NB4 (cell line): ENCODE measurements at regions not wholly inside any gene's neighbourhood (a gene's known extent, or its start where the extent isn't known, plus 50 kb on each side); places are given as distances from the start of the nearest gene placed in this dataset.

Experiments
- DNase-seq: peaks from one replicate; pipeline ENCODE4 v3.0.0; 2010; ENCODE audit warnings: low read depth
- H3K4me3 ChIP-seq: one replicate; pipeline ENCODE4 v1.5.1; 2011; ENCODE audit warnings: mild to moderate bottlenecking, low read depth, low read length, moderate library complexity
- CTCF ChIP-seq: IDR thresholded peaks from one replicate; pipeline ENCODE4 v1.5.1; 2012; ENCODE audit warnings: low read depth, low read length
- MAX ChIP-seq: IDR thresholded peaks from 2 replicates; pipeline ENCODE4 v1.6.1; 2011; ENCODE audit warnings: low read depth, low read length
- MYC ChIP-seq: IDR thresholded peaks from 2 replicates; pipeline ENCODE4 v1.6.1; 2011; ENCODE audit warnings: low read depth, low read length
- POLR2A ChIP-seq: IDR thresholded peaks from 2 replicates; pipeline ENCODE4 v1.6.1; 2011; ENCODE audit warnings: mild to moderate bottlenecking; ENCODE audit not compliant: insufficient read length; ENCODE audit errors: extremely low read depth

GRCh38 chr13:91135376-91135775 is 212.1 kb upstream of the MIR17HG start:
- H3K4me3 ChIP-seq = no peak overlapping the region
- DNase-seq = no peak
- no peak for TF ChIP-seq CTCF
- TF ChIP-seq MYC = no peak
- no peak for TF ChIP-seq POLR2A
- no peak for TF ChIP-seq MAX

- no peak for TF ChIP-seq POLR2A
- no peak for TF ChIP-seq MYC
- TF ChIP-seq CTCF = no peak
- TF ChIP-seq MAX = no peak
- no peak overlapping the region for H3K4me3 ChIP-seq
- DNase-seq = no peak
Observed at GRCh38 chr13:91135968-91136367, 211.5 kb upstream of the MIR17HG start.

GRCh38 chr13:91136806-91137205 is 210.7 kb upstream of the MIR17HG start:
- TF ChIP-seq CTCF (no peak), POLR2A (no peak), MAX (no peak), MYC (no peak)
- no peak for DNase-seq
- H3K4me3 ChIP-seq = no peak overlapping the region

GRCh38 chr13:91139232-91139631 is 208.3 kb upstream of the MIR17HG start:
- DNase-seq = no peak
- no peak overlapping the region for H3K4me3 ChIP-seq
- no peak for TF ChIP-seq CTCF

- H3K4me3 ChIP-seq = no peak overlapping the region
- no peak for DNase-seq
- no peak for TF ChIP-seq CTCF
- no peak for TF ChIP-seq POLR2A
- no peak for TF ChIP-seq MYC
- TF ChIP-seq MAX = no peak
Observed at GRCh38 chr13:91141543-91142061, 205.9 kb upstream of the MIR17HG start.

GRCh38 chr13:91142572-91142971 is 204.9 kb upstream of the MIR17HG start:
- TF ChIP-seq POLR2A = no peak
- TF ChIP-seq MYC = no peak
- TF ChIP-seq MAX = no peak
- TF ChIP-seq CTCF = no peak
- DNase-seq = no peak
- no peak overlapping the region for H3K4me3 ChIP-seq
